HG03432 (cell line): ENCODE measurements at regions not wholly inside any gene's neighbourhood (a gene's known extent, or its start where the extent isn't known, plus 50 kb on each side); places are given as distances from the start of the nearest gene placed in this dataset.

Experiments used
- ATAC-seq: cut with Tn5 transposase; IDR thresholded peaks from one replicate; pipeline ENCODE4 v1.9.1; 2021; ENCODE audit warnings: mild to moderate bottlenecking, moderate library complexity; ENCODE audit not compliant: unreplicated experiment

- ATAC-seq: no peak
Observed at GRCh38 chrY:19167319-19168201, 394.0 kb upstream of the HSFY2 start.

- ATAC-seq: no peak
Observed at GRCh38 chrY:19148783-19149182, 375.2 kb upstream of the HSFY2 start.

- no peak for ATAC-seq
Observed at GRCh38 chrY:19146296-19146695, 372.8 kb upstream of the HSFY2 start.

- no peak for ATAC-seq
Observed at GRCh38 chrY:19142093-19142492, 368.6 kb upstream of the HSFY2 start.

GRCh38 chrY:19140285-19140920 lies 366.9 kb upstream of the HSFY2 start:
- ATAC-seq: no peak

- no peak for ATAC-seq
Observed at GRCh38 chrY:19134426-19134825, 360.9 kb upstream of the HSFY2 start.

- ATAC-seq: no peak
Observed at GRCh38 chrY:19130569-19131358, 357.2 kb upstream of the HSFY2 start.

- no peak for ATAC-seq
Observed at GRCh38 chrY:19126889-19127288, 353.4 kb upstream of the HSFY2 start.

- ATAC-seq: no peak
Observed at GRCh38 chrY:19124609-19125008, 351.1 kb upstream of the HSFY2 start.

- ATAC-seq: no peak
Observed at GRCh38 chrY:19122450-19122849, 348.9 kb upstream of the HSFY2 start.

- no peak for ATAC-seq
Observed at GRCh38 chrY:19098349-19098748, 324.8 kb upstream of the HSFY2 start.

- ATAC-seq: no peak
Observed at GRCh38 chrY:19095460-19095859, 321.9 kb upstream of the HSFY2 start.

GRCh38 chrY:19083006-19083405 lies 309.5 kb upstream of the HSFY2 start:
- no peak for ATAC-seq

- ATAC-seq: no peak
Observed at GRCh38 chrY:19077698-19078113, 304.2 kb upstream of the HSFY2 start.

- no peak for ATAC-seq
Observed at GRCh38 chrY:19076846-19077697, 303.5 kb upstream of the HSFY2 start.

- ATAC-seq: no peak
Observed at GRCh38 chrY:19075471-19076253, 302.1 kb upstream of the HSFY2 start.

GRCh38 chrY:19067435-19067834 lies 293.9 kb upstream of the HSFY2 start:
- ATAC-seq: no peak

- ATAC-seq: no peak
Observed at GRCh38 chrY:19066447-19067190, 293.1 kb upstream of the HSFY2 start.

- ATAC-seq: no peak
Observed at GRCh38 chrY:19065119-19065518, 291.6 kb upstream of the HSFY2 start.
